CD4-positive, alpha-beta T cell treated with Interleukin-1 beta for 1 hour (primary cell): ENCODE measurements at regions not wholly inside any gene's neighbourhood (a gene's known extent, or its start where the extent isn't known, plus 50 kb on each side); places are given as distances from the start of the nearest gene placed in this dataset.
"Not testable (repeated sequence)": the region's sequence is repeated elsewhere in the genome, so short reads cannot be mapped to it uniquely, and the experiment has no call there.

ENCODE experiments used
- DNase-seq, 2 donors: peaks; one replicate each; pipeline ENCODE4 v3.0.0-alpha.2; 2020 to 2022

DNA sequence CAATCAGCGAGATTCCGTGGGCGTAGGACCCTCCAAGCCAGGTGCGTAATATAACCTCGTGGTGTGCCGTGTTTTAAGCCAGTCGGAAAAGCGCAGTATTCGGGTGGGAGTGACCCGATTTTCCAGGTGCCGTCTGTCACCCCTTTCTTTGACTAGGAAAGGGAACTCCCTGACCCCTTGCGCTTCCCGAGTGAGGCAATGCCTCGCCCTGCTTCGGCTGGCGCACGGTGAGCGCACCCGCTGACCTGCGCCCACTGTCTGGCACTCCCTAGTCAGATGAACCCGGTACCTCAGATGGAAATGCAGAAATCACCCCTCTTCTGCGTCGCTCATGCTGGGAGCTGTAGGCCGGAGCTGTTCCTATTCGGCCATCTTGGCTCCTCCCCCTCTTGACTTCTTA, 352.6 kb upstream of the GHITM start:
- DNase-seq = not testable (repeated sequence)

DNA sequence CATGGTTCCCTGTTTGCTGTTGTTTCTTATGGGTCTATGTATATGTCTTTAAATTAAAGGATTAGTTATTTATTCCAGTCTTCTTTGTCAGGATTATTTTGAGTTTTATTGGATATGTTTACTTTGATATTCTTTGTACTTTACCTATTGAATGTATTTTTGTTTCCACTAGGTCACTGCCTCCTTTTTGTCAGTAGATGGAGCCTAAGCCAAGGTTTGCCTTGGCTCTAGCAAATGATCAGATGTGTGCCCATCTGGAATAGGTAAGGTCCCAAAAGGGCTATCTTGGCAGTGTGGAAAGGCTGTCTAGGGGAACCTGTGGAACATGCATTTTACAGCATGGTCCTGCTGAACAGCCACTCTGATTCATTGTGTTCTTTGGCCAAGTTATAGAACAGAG, 337.3 kb upstream of the GHITM start:
- DNase-seq = no peak

DNA sequence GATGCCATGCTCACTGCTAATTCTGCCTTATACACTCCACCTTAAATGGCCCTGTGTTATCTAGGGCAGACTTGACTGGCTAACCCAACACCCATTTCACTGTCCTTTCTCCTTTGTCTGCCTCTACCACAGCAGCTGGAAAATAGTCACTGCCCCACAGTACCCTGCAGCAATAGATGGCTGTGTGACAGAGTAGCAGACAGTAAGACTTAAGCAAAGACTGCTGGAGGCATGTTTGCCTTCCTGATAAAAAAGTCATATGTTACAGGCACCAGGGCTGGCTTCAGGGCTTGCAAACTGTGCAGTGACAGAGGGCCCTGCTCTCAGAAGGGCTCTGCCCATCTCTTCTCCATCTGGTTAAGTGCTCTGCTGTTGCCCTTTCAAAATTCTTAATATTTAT, 332.6 kb upstream of the GHITM start:
- no peak for DNase-seq

DNA sequence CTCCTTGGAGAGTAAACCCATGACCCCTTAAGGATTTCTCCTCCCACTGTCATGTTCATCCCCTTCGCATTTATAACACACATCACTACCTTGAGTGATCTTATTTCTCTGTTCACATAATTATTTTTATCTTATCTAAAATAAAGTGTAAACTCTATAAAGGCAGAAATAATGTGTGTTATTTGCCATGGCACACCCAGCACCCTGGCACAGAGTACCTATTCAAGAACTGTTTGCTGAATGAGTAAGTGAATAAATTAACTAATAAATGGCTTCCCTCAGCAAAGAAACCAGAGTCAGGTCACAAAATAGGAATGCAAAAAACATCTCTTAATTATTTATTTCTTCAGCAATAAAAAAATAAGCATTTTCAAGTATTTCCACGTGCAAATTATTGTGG, 330.3 kb upstream of the GHITM start:
- no peak for DNase-seq

DNA sequence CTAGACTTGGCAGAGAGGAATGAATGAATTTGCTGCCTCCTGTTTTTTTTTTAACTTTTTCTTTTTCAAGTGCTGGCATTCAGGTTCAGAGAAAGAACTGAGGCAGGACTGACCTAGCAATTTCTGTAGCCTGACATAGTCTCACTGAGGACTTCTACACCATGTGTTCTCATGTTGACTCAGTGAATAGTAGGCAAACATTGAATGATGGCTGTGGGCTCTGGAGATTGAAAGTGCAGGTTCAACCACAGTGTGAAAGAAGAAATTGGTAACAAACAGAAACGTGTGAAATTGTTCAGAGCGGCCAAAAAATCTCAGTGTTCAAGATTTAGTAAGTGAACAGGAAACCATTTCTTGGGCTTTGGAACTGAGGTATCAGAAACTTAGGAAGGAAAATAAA, 322.4 kb upstream of the GHITM start:
- DNase-seq = no peak

GRCh38 chr10:83817797-83818196, 321.5 kb upstream of the GHITM start:
- DNase-seq = no peak

DNA sequence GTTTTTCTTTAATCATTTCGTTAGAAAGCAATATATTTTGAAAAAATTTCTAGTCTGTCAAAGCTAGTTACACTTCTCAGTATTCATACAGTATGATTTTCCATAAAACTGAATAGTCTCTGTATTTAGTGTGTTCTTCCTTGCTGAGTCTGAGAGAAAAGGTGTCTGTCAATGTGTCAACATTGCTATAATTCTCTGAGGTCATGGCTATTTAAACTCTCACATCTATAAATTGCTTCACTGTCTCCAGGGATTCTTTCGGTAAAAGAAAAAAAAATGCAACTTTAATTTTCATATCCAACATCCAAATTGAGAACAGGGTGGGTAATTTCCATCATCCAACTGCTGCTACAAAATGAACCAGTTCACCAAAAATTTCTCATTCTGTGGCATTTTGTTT, 319.7 kb upstream of the GHITM start:
- no peak for DNase-seq

DNA sequence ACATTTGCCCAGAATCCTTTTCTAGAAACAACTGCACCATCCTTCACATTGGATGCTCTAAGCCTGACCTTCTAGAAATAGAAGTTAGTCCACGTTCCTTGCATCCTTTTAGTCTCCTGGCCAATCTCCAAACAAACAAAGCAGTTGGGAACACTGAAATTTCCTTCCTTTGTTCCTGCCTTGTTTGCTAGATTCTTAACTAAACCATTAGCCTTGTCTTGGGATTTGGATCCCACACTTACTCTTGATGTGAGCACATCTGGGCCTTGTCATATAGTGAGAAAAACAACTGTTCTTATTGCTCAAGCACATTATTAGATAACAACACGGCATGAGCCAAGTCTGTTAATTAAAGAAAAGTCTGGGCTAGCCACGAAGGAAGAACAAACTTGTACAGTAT, 319.3 kb upstream of the GHITM start:
- no peak for DNase-seq

- no peak for DNase-seq
These were observed 315.2 kb upstream of the GHITM start for GRCh38 chr10:83824099-83824498.

- DNase-seq = no peak
These were observed 305.2 kb upstream of the GHITM start for GRCh38 chr10:83834096-83834495.

- no peak for DNase-seq
These were observed 303.2 kb upstream of the GHITM start for GRCh38 chr10:83835945-83836745.

DNA sequence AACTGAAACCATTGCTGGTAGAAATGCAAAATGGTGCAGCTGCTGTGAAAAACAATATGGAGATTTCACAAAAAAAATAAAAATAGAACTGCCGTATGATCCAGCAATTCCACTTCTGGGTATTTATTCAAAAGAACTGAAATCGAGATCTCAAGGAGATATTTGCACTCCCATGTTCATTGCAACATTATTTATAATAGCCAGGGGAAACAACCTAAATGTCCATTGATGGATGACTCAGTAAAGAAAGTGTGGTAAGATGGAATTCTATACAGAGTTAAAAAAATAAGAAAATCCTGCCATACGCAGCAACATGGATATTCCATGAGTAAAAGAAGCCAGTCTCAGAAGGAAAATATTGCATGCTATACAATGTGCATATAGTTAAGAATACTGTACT, 290.6 kb upstream of the GHITM start:
- DNase-seq = no peak

GRCh38 chr10:83849150-83849549, 290.2 kb upstream of the GHITM start:
- no peak for DNase-seq

GRCh38 chr10:83852146-83852545, 287.2 kb upstream of the GHITM start:
- no peak for DNase-seq

- DNase-seq = no peak
These were observed 276.6 kb upstream of the GHITM start for GRCh38 chr10:83862723-83863122.

DNA sequence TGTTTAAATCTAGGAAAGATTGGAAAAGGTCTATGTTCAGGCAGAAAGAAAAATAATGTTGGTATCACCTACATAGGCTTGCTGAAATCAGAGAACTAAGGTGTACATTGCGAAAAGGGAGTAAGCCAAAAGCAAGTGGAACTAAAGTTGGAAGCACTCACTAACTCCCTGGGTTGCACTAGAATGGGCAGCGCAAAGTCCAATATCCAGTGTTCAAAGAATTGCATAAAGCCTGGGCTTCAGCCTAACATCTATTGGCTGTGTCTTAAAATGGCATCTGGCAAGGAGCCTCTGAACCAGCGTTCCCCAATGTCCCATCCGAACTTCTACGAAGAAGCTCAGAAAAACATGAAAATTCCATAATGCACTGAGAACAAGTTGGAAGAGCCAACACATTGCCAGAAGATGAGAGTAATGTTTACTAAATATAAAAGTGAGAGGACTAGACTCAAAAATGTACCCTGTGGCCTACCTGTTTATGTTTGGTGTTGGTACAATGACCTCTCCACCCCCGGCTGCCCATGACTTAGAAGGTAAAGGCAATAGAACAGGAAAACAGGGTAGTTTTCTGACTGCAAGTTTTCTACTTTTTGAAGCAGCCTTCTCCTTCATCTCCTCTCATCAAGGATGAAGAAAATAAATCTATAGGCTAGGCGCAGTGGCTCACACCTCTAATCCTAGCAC, 275.9 kb upstream of the GHITM start:
- DNase-seq = no peak

DNA sequence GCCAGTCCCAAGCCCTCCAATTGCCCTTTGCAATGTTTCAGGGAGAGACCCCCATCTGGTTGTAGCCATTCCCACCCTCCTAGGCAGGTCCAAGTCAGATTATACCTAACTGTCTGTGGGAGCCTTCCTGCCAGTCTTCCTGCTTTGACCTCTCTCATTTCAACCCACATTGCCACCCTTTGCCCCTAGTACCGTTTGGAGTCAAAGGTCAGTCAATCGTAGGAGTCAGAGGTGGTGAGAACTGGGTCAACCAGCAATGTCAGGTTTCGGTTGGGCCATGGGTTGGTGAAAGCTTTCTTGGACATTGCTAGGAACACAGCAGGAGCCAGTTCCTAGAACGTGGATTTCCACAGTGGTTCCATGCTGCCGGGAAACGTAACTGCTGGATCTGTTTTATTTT, 269.4 kb upstream of the GHITM start:
- DNase-seq = no peak

DNA sequence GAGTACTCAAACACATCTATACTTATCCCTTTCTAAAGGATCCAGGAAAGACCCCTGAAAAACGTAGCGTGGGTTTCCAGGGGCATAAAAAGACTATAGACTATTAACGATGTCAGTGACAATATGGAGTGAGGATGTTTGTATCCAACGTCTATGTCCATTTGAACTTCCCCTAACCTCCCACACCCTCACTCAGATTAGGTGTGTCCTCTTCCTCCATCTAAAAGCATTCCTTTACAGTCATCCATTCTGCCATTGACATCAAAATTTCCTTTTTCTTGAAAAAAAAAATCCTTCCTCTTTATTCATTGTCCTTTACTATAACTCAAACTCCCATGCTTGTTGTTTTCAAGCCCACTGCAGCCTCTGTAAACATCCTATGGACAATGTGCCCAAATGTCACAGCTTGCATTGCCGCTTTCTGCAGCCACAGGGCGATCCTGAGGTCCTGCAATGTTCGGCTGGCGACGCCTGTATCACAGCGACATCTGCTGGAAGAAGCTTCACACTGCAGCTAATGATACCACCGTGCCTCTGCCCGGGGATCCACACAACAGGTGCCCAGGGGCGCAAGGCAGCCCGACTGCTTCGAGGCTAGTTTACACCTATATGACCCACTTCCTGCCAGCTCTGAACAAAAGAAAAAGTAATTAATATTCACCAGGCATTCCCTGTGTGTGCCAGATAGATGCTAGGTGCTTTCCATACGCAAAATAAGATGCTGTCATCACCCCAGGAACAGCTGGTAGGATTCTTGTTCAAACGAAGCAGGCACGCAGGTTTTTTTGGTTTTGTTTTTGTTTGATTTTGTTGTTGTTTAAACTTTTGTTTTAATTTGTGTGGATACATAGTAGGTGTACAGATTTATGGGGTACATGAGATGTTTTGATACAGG, 267.9 kb upstream of the GHITM start:
- DNase-seq = peak; percentile 37 to 57

DNA sequence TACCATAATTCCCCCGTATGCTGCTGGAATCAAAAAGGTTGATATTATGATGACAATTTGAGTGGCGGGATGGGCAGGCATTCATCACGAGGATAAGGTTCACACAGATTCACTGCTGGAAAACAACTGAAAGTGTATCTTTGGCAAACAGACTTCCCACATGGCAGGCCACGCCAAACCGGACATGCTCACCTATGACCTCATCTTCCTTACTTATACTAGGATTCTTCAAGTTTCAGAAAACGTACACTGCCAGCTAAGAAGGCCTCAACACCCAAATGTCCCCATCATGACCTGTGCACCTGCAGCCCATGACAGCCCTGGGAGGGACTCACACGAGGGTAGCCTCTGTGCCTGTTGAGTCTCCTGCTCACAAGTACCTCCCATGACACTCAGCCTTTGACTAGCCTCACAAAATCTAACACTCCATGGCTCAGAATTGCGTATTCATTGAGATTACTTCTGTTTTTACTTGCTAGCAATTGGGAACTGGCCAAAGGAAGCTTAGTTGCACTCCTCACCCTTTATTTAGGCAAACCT, 259.0 kb upstream of the GHITM start:
- no peak for DNase-seq

GRCh38 chr10:83881661-83882060, 257.6 kb upstream of the GHITM start:
- no peak for DNase-seq

DNA sequence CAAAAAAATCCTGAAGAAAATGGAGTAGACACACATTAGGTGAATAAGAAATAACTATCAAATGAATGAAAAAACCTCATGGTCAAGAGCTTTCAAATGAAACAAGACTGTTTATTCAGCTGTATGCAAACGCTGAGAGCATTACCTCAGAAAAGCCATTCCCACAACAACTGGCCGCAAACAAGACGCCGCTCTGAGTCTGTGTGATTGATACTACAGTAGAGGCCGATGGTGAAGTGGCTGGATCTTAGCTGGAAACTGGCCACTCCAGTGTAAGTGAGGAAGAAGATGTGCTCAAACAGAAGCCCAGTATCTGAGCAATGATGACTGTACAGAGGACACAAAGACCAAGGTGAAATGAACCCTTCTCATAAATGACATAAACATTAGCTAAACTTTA, 252.4 kb upstream of the GHITM start:
- no peak for DNase-seq

- DNase-seq = no peak
These were observed 246.6 kb upstream of the GHITM start for GRCh38 chr10:83892737-83893136.

DNA sequence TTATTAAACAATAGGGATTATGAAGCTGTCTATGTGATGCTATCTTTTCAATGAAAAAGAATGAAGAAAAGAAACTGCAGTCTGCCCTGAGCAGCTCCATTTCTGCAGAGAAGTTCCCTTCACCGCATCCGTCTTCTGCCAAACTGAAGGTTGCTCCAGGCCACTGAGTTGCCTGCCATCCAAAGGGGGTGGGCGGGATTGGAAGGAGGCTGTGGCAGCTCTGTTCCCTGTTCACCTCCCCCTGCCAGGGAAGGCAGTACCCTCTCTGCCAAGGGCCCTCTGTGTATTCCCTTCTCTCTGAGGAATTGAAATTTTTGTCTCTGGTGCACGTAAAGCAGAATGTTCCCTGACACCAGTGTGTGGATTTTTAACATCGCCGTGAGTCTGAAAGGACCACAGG, 243.1 kb upstream of the GHITM start:
- DNase-seq = no peak
